ENCODE measurements at regions not wholly inside any gene's neighbourhood (a gene's known extent, or its start where the extent isn't known, plus 50 kb on each side); places are given as distances from the start of the nearest gene placed in this dataset.

- Histone ChIP-seq H3K27ac (ENCODE audit: low read depth, low read length) (no peak overlapping the region), H2BK120ac (ENCODE audit: low read depth, low read length) (no peak overlapping the region), H3K4me1 (ENCODE audit: control insufficient read depth, low read depth, low read length) (no peaks in the 10 kb centered on the region), H3K4ac (ENCODE audit: low read depth, low read length) (no peak overlapping the region), H3K9ac (ENCODE audit: low read length) (no peak overlapping the region), H4K8ac (ENCODE audit: low read depth, low read length) (no peak overlapping the region), H2AK5ac (ENCODE audit: low read length) (no peak overlapping the region), H3K23ac (ENCODE audit: low read length) (no peak overlapping the region), H2BK15ac (replicated peaks; ENCODE audit: low read depth) (no peak overlapping the region), H3K27me3 (ENCODE audit: insufficient read depth, low read length, poor library complexity) (no peaks in the 10 kb centered on the region), H3K79me1 (ENCODE audit: low read length) (no peaks in the 10 kb centered on the region), H3K18ac (ENCODE audit: low read length) (no peak overlapping the region), H2BK5ac (ENCODE audit: low read length) (no peak overlapping the region), H3K56ac (ENCODE audit: low read length) (no peak overlapping the region), H3K4me3 (ENCODE audit: low read length) (no peak overlapping the region), H3K79me2 (ENCODE audit: control insufficient read depth, insufficient read depth, low read length) (no peaks in the 10 kb centered on the region), H3K4me2 (ENCODE audit: low read length) (no peak overlapping the region), H3K36me3 (ENCODE audit: control insufficient read depth, insufficient read depth, low read length) (no peaks in the 10 kb centered on the region), H4K5ac (ENCODE audit: low read length) (no peak overlapping the region)
- WGBS (ENCODE audit: extremely low coverage, insufficient coverage, low lambda C conversion rate), result no CpG with 5 or more reads among the region's 10 CpGs
- no peak for DNase-seq
Observed at GRCh38 chr11:129580278-129580677, 204.6 kb downstream of the BARX2 start.

GRCh38 chr11:129584316-129584715 lies 208.7 kb downstream of the BARX2 start:
- H3K4me2 ChIP-seq (ENCODE audit: low read length), result no peak overlapping the region
- H3K79me1 ChIP-seq (ENCODE audit: low read length), result no peaks in the 10 kb centered on the region
- peaks cover 12% of the 10 kb centered on the region for H3K4me1 ChIP-seq (ENCODE audit: control insufficient read depth, low read depth, low read length)
- H2BK5ac ChIP-seq (ENCODE audit: low read length), result no peak overlapping the region
- H3K4ac ChIP-seq (ENCODE audit: low read depth, low read length), result no peak overlapping the region
- H3K23ac ChIP-seq (ENCODE audit: low read length), result no peak overlapping the region
- no peak overlapping the region for H2BK15ac ChIP-seq (replicated peaks; ENCODE audit: low read depth)
- no peak overlapping the region for H3K9ac ChIP-seq (ENCODE audit: low read length)
- no peak overlapping the region for H3K56ac ChIP-seq (ENCODE audit: low read length)
- WGBS (ENCODE audit: extremely low coverage, insufficient coverage, low lambda C conversion rate), result no CpG with 5 or more reads among the region's 6 CpGs
- H2BK120ac ChIP-seq (ENCODE audit: low read depth, low read length), result no peak overlapping the region
- H3K79me2 ChIP-seq (ENCODE audit: control insufficient read depth, insufficient read depth, low read length), result no peaks in the 10 kb centered on the region
- no peaks in the 10 kb centered on the region for H3K36me3 ChIP-seq (ENCODE audit: control insufficient read depth, insufficient read depth, low read length)
- H4K5ac ChIP-seq (ENCODE audit: low read length), result no peak overlapping the region
- DNase-seq, result no peak
- no peak overlapping the region for H3K27ac ChIP-seq (ENCODE audit: low read depth, low read length)
- H2AK5ac ChIP-seq (ENCODE audit: low read length), result no peak overlapping the region
- H3K27me3 ChIP-seq (ENCODE audit: insufficient read depth, low read length, poor library complexity), result no peaks in the 10 kb centered on the region
- no peak overlapping the region for H4K8ac ChIP-seq (ENCODE audit: low read depth, low read length)
- no peak overlapping the region for H3K18ac ChIP-seq (ENCODE audit: low read length)
- no peak overlapping the region for H3K4me3 ChIP-seq (ENCODE audit: low read length)

- no peak overlapping the region for H3K56ac ChIP-seq (ENCODE audit: low read length)
- no peak overlapping the region for H3K4ac ChIP-seq (ENCODE audit: low read depth, low read length)
- H3K4me1 ChIP-seq (ENCODE audit: control insufficient read depth, low read depth, low read length), result peaks cover 30% of the 10 kb centered on the region
- no peaks in the 10 kb centered on the region for H3K79me2 ChIP-seq (ENCODE audit: control insufficient read depth, insufficient read depth, low read length)
- no peaks in the 10 kb centered on the region for H3K27me3 ChIP-seq (ENCODE audit: insufficient read depth, low read length, poor library complexity)
- no peak overlapping the region for H3K18ac ChIP-seq (ENCODE audit: low read length)
- no peak overlapping the region for H3K4me3 ChIP-seq (ENCODE audit: low read length)
- no peak overlapping the region for H2BK120ac ChIP-seq (ENCODE audit: low read depth, low read length)
- H3K23ac ChIP-seq (ENCODE audit: low read length), result no peak overlapping the region
- no peak overlapping the region for H4K8ac ChIP-seq (ENCODE audit: low read depth, low read length)
- H3K4me2 ChIP-seq (ENCODE audit: low read length), result no peak overlapping the region
- no peak overlapping the region for H2BK5ac ChIP-seq (ENCODE audit: low read length)
- H2BK15ac ChIP-seq (replicated peaks; ENCODE audit: low read depth), result no peak overlapping the region
- no CpG with 5 or more reads among the region's 5 CpGs for WGBS (ENCODE audit: extremely low coverage, insufficient coverage, low lambda C conversion rate)
- no peak overlapping the region for H2AK5ac ChIP-seq (ENCODE audit: low read length)
- DNase-seq, result peak; percentile 98
- peak overlapping the region; percentile 68 for H3K27ac ChIP-seq (ENCODE audit: low read depth, low read length)
- H3K9ac ChIP-seq (ENCODE audit: low read length), result no peak overlapping the region
- no peaks in the 10 kb centered on the region for H3K36me3 ChIP-seq (ENCODE audit: control insufficient read depth, insufficient read depth, low read length)
- no peaks in the 10 kb centered on the region for H3K79me1 ChIP-seq (ENCODE audit: low read length)
- no peak overlapping the region for H4K5ac ChIP-seq (ENCODE audit: low read length)
Observed at GRCh38 chr11:129589190-129589860, 213.7 kb downstream of the BARX2 start.

- Histone ChIP-seq H3K23ac (ENCODE audit: low read length) (no peak overlapping the region), H3K27ac (ENCODE audit: low read depth, low read length) (peak overlapping the region; percentile 27)
Observed at GRCh38 chr11:129590030-129590752, 214.5 kb downstream of the BARX2 start.

GRCh38 chr11:129590753-129591475 lies 215.3 kb downstream of the BARX2 start:
- H3K36me3 ChIP-seq (ENCODE audit: control insufficient read depth, insufficient read depth, low read length), result no peaks in the 10 kb centered on the region
- H2BK5ac ChIP-seq (ENCODE audit: low read length), result no peak overlapping the region
- no peak overlapping the region for H3K23ac ChIP-seq (ENCODE audit: low read length)
- H2AK5ac ChIP-seq (ENCODE audit: low read length), result no peak overlapping the region
- no peak overlapping the region for H4K8ac ChIP-seq (ENCODE audit: low read depth, low read length)
- no peak overlapping the region for H3K56ac ChIP-seq (ENCODE audit: low read length)
- H3K4me2 ChIP-seq (ENCODE audit: low read length), result no peak overlapping the region
- no peak overlapping the region for H2BK120ac ChIP-seq (ENCODE audit: low read depth, low read length)
- H4K5ac ChIP-seq (ENCODE audit: low read length), result no peak overlapping the region
- no CpG with 5 or more reads among the region's 9 CpGs for WGBS (ENCODE audit: extremely low coverage, insufficient coverage, low lambda C conversion rate)
- H3K4me3 ChIP-seq (ENCODE audit: low read length), result no peak overlapping the region
- H3K27me3 ChIP-seq (ENCODE audit: insufficient read depth, low read length, poor library complexity), result no peaks in the 10 kb centered on the region
- no peaks in the 10 kb centered on the region for H3K79me1 ChIP-seq (ENCODE audit: low read length)
- H3K4me1 ChIP-seq (ENCODE audit: control insufficient read depth, low read depth, low read length), result peaks cover 30% of the 10 kb centered on the region
- no peak overlapping the region for H2BK15ac ChIP-seq (replicated peaks; ENCODE audit: low read depth)
- H3K27ac ChIP-seq (ENCODE audit: low read depth, low read length), result no peak overlapping the region
- DNase-seq, result peak; percentile 69
- no peaks in the 10 kb centered on the region for H3K79me2 ChIP-seq (ENCODE audit: control insufficient read depth, insufficient read depth, low read length)
- peak overlapping the region; percentile 46 for H3K18ac ChIP-seq (ENCODE audit: low read length)
- no peak overlapping the region for H3K4ac ChIP-seq (ENCODE audit: low read depth, low read length)
- no peak overlapping the region for H3K9ac ChIP-seq (ENCODE audit: low read length)

More at GRCh38 chr11:129590030-129590752, 214.5 kb downstream of the BARX2 start:
- no peaks in the 10 kb centered on the region for H3K79me2 ChIP-seq (ENCODE audit: control insufficient read depth, insufficient read depth, low read length)
- WGBS (ENCODE audit: extremely low coverage, insufficient coverage, low lambda C conversion rate), result no CpG with 5 or more reads among the region's 10 CpGs
- H3K36me3 ChIP-seq (ENCODE audit: control insufficient read depth, insufficient read depth, low read length), result no peaks in the 10 kb centered on the region
- no peak overlapping the region for H3K4ac ChIP-seq (ENCODE audit: low read depth, low read length)
- H2BK120ac ChIP-seq (ENCODE audit: low read depth, low read length), result no peak overlapping the region
- H4K5ac ChIP-seq (ENCODE audit: low read length), result no peak overlapping the region
- no peaks in the 10 kb centered on the region for H3K27me3 ChIP-seq (ENCODE audit: insufficient read depth, low read length, poor library complexity)
- peak overlapping the region; percentile 29 for H2AK5ac ChIP-seq (ENCODE audit: low read length)
- peak overlapping the region; percentile 68 for H4K8ac ChIP-seq (ENCODE audit: low read depth, low read length)
- no peak overlapping the region for H3K4me2 ChIP-seq (ENCODE audit: low read length)
- H3K18ac ChIP-seq (ENCODE audit: low read length), result peak overlapping the region; percentile 46
- H3K9ac ChIP-seq (ENCODE audit: low read length), result peak overlapping the region; percentile 18
- H3K4me3 ChIP-seq (ENCODE audit: low read length), result no peak overlapping the region
- H3K4me1 ChIP-seq (ENCODE audit: control insufficient read depth, low read depth, low read length), result peaks cover 30% of the 10 kb centered on the region
- peak; percentile 48 for DNase-seq
- H2BK15ac ChIP-seq (replicated peaks; ENCODE audit: low read depth), result no peak overlapping the region
- no peaks in the 10 kb centered on the region for H3K79me1 ChIP-seq (ENCODE audit: low read length)
- H3K56ac ChIP-seq (ENCODE audit: low read length), result peak overlapping the region; percentile 73
- peak overlapping the region; percentile 57 for H2BK5ac ChIP-seq (ENCODE audit: low read length)
